WERI-Rb-1 (cell line): ENCODE measurements at regions not wholly inside any gene's neighbourhood (a gene's known extent, or its start where the extent isn't known, plus 50 kb on each side); places are given as distances from the start of the nearest gene placed in this dataset.
"Not testable (repeated sequence)": the region's sequence is repeated elsewhere in the genome, so short reads cannot be mapped to it uniquely, and the experiment has no call there.

ENCODE experiments used
- DNase-seq: peaks from one replicate; pipeline ENCODE4 v3.0.0-alpha.2; 2020
- H3K27ac ChIP-seq: fragments of 250-450 bp; sonication (Bioruptor Pico); 2 replicates; pipeline ENCODE4 v1.5.1; 2020; ENCODE audit warnings: mild to moderate bottlenecking, moderate library complexity
- H3K27me3 ChIP-seq: fragments of 250-450 bp; sonication (Bioruptor Pico); 2 replicates; pipeline ENCODE4 v1.5.1; 2021; ENCODE audit warnings: mild to moderate bottlenecking, low read depth, moderate library complexity; ENCODE audit not compliant: insufficient read depth, severe bottlenecking
- H3K36me3 ChIP-seq: fragments of 250-450 bp; sonication (Bioruptor Pico); 2 replicates; pipeline ENCODE4 v1.5.1; 2020; ENCODE audit warnings: mild to moderate bottlenecking, moderate library complexity
- H3K4me3 ChIP-seq: 2 replicates; pipeline ENCODE4 v1.5.1; 2011; ENCODE audit warnings: low read depth, mild to moderate bottlenecking, control low read depth, low read length
- H3K9me3 ChIP-seq: fragments of 250-450 bp; sonication (Bioruptor Pico); 2 replicates; pipeline ENCODE4 v1.5.1; 2021; ENCODE audit warnings: mild to moderate bottlenecking, moderate library complexity; ENCODE audit not compliant: severe bottlenecking
- CTCF ChIP-seq: IDR thresholded peaks from 2 replicates; pipeline ENCODE4 v1.5.1; 2011; ENCODE audit warnings: low read depth, mild to moderate bottlenecking, control low read depth, inconsistent platforms, low read length

DNA sequence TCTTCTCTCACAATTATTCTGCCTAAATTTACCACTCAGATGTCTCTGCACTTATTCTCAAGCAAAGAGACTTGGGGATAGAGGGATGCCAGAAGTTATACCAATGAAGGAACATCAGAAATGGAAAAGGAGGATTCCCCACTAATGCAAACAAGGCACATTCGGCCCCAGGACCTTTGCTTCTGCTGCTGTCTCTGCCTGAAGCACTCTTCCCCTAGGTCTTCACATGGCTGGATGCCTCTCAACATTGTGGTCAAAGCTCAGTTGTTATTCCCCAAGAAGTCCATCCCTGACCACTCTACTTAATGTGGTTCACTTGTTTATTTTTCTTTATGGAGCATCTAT, 508.7 kb downstream of the DOK5 start:
- DNase-seq: no peak
- H3K27ac ChIP-seq: no peak overlapping the region
- H3K36me3 ChIP-seq: no peaks in the 10 kb centered on the region
- no peak for TF ChIP-seq CTCF
- H3K4me3 ChIP-seq: no peak overlapping the region
- H3K27me3 ChIP-seq: peaks cover 44% of the 10 kb centered on the region
- no peaks in the 10 kb centered on the region for H3K9me3 ChIP-seq

- H3K4me3 ChIP-seq, H3K27ac ChIP-seq, DNase-seq, H3K9me3 ChIP-seq, H3K36me3 ChIP-seq: not testable (repeated sequence)
- peaks cover 39% of the 10 kb centered on the region for H3K27me3 ChIP-seq
Observed at GRCh38 chr20:54983394-54984103, 508.2 kb downstream of the DOK5 start.

GRCh38 chr20:54981175-54981574, 505.8 kb downstream of the DOK5 start:
- Histone ChIP-seq H3K36me3 (no peaks in the 10 kb centered on the region), H3K9me3 (no peaks in the 10 kb centered on the region), H3K27me3 (peaks cover 37% of the 10 kb centered on the region), H3K27ac (no peak overlapping the region), H3K4me3 (no peak overlapping the region)
- no peak for TF ChIP-seq CTCF
- DNase-seq: no peak

GRCh38 chr20:54980103-54980960, 504.9 kb downstream of the DOK5 start:
- no peaks in the 10 kb centered on the region for H3K36me3 ChIP-seq
- no peak overlapping the region for H3K4me3 ChIP-seq
- peaks cover 33% of the 10 kb centered on the region for H3K27me3 ChIP-seq
- H3K9me3 ChIP-seq: no peaks in the 10 kb centered on the region
- DNase-seq: no peak
- TF ChIP-seq CTCF: no peak
- no peak overlapping the region for H3K27ac ChIP-seq

- DNase-seq: no peak
- Histone ChIP-seq H3K36me3 (no peaks in the 10 kb centered on the region), H3K9me3 (no peaks in the 10 kb centered on the region), H3K4me3 (no peak overlapping the region), H3K27ac (no peak overlapping the region), H3K27me3 (peaks cover 41% of the 10 kb centered on the region)
- TF ChIP-seq CTCF: no peak
Observed at GRCh38 chr20:54950304-54950703, 474.9 kb downstream of the DOK5 start.

DNA sequence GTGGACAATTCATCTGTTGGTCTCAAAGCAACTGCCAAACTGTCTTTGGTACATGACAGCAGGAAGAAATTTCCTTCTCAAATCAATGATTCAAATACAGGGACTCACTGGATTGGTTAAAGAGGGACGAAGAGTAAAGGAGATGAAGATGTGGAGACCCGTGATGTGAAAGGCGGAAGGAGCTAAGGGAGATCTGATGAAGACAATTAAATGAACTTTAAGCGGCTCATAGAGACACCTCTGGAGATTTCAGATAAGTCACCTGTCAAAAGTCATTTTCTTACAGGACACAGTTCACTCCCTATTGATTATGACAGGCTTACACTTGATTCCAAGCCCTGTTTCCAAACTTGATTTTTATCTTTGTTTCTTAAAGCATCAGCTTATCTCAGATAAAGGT, 466.3 kb downstream of the DOK5 start:
- H3K27ac ChIP-seq: no peak overlapping the region
- H3K9me3 ChIP-seq: no peaks in the 10 kb centered on the region
- no peak overlapping the region for H3K4me3 ChIP-seq
- TF ChIP-seq CTCF: no peak
- no peaks in the 10 kb centered on the region for H3K36me3 ChIP-seq
- DNase-seq: no peak
- peaks cover 33% of the 10 kb centered on the region for H3K27me3 ChIP-seq
